A549 (cell line): ENCODE measurements at regions not wholly inside any gene's neighbourhood (a gene's known extent, or its start where the extent isn't known, plus 50 kb on each side); places are given as distances from the start of the nearest gene placed in this dataset.

Experiments used
- CBX8 ChIP-seq: fragments of 200-600 bp; sonication (generic); IDR thresholded peaks from 2 replicates; pipeline ENCODE4 v1.6.1; 2016
- CEBPB ChIP-seq, 2 experiments: fragments of >200 bp in 1 of 2; sonication (Bioruptor Twin) in 1 of 2; formaldehyde crosslinking in 1 of 2; IDR thresholded peaks; 2 replicates each; pipeline ENCODE4 v1.6.1; 2012 to 2016
- NPAS2 ChIP-seq: fragments of 250-450 bp; sonication (Bioruptor Pico); IDR thresholded peaks from 2 replicates; pipeline ENCODE4 v1.8.0; 2022; ENCODE audit warnings: mild to moderate bottlenecking, moderate library complexity, borderline replicate concordance
- NR3C1 ChIP-seq: fragments of >200 bp; sonication (Bioruptor Twin); formaldehyde crosslinking; IDR thresholded peaks from 3 replicates; pipeline ENCODE4 v1.6.1; 2017
- RCOR1 ChIP-seq: fragments of 150-350 bp; IDR thresholded peaks from 2 replicates; pipeline ENCODE4 v1.6.1; 2014; ENCODE audit warnings: antibody characterized with exemption, low read length, low read depth
- SMC3 ChIP-seq: fragments of >200 bp; sonication (Bioruptor Twin); formaldehyde crosslinking; IDR thresholded peaks from 3 replicates; pipeline ENCODE4 v1.6.1; 2018; ENCODE audit warnings: inconsistent platforms
- TF ChIP-seq, protein P1 (sequence below): fragments of >200 bp; sonication (Bioruptor Twin); formaldehyde crosslinking; IDR thresholded peaks from 3 replicates; pipeline ENCODE4 v1.5.1; 2016
- TF ChIP-seq, protein P2 (sequence below): fragments of 150-350 bp; IDR thresholded peaks from 2 replicates; pipeline ENCODE4 v1.6.1; 2014; ENCODE audit warnings: low read depth, mild to moderate bottlenecking, low read length
- TF ChIP-seq, protein P3 (sequence below): IDR thresholded peaks from 2 replicates; pipeline ENCODE4 v1.6.1; 2012
- TF ChIP-seq, protein P4 (sequence below): fragments of 200-600 bp; sonication (generic); IDR thresholded peaks from 2 replicates; pipeline ENCODE4 v1.6.1; 2016; ENCODE audit warnings: antibody characterized with exemption, mild to moderate bottlenecking, moderate library complexity

DNA sequence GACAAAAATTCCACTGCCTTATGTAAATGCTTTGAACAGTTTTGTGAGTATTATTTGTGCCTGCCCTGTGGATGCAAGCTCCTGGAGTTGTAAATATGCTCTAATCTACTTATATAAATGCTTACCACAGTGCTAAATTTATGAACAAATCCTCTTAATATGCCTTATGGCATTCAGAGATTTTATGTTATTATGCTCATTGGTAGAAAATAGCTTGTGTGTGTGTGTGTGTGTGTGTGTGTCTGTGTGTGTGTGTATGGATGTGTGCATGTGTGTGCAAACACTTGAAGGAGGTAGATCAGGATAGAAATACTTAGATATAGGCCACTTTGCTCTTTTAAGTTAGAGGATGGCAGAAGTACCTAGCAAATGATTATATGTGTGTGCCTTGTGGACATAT lies 253.9 kb downstream of the TAF11L14 start:
- TF ChIP-seq, protein P1, sequence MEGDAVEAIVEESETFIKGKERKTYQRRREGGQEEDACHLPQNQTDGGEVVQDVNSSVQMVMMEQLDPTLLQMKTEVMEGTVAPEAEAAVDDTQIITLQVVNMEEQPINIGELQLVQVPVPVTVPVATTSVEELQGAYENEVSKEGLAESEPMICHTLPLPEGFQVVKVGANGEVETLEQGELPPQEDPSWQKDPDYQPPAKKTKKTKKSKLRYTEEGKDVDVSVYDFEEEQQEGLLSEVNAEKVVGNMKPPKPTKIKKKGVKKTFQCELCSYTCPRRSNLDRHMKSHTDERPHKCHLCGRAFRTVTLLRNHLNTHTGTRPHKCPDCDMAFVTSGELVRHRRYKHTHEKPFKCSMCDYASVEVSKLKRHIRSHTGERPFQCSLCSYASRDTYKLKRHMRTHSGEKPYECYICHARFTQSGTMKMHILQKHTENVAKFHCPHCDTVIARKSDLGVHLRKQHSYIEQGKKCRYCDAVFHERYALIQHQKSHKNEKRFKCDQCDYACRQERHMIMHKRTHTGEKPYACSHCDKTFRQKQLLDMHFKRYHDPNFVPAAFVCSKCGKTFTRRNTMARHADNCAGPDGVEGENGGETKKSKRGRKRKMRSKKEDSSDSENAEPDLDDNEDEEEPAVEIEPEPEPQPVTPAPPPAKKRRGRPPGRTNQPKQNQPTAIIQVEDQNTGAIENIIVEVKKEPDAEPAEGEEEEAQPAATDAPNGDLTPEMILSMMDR: no peak
- TF ChIP-seq, protein P2, sequence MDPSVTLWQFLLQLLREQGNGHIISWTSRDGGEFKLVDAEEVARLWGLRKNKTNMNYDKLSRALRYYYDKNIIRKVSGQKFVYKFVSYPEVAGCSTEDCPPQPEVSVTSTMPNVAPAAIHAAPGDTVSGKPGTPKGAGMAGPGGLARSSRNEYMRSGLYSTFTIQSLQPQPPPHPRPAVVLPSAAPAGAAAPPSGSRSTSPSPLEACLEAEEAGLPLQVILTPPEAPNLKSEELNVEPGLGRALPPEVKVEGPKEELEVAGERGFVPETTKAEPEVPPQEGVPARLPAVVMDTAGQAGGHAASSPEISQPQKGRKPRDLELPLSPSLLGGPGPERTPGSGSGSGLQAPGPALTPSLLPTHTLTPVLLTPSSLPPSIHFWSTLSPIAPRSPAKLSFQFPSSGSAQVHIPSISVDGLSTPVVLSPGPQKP: no peak
- TF ChIP-seq CBX8 (no peak), NPAS2 (CRISPR knock-in tag) (no peak), NR3C1 (no peak), SMC3 (no peak), RCOR1 (no peak), CEBPB (IDR thresholded peaks at IDR 0.05) (no peak)
- TF ChIP-seq, protein P3, sequence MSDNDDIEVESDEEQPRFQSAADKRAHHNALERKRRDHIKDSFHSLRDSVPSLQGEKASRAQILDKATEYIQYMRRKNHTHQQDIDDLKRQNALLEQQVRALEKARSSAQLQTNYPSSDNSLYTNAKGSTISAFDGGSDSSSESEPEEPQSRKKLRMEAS: no peak
- TF ChIP-seq, protein P4, sequence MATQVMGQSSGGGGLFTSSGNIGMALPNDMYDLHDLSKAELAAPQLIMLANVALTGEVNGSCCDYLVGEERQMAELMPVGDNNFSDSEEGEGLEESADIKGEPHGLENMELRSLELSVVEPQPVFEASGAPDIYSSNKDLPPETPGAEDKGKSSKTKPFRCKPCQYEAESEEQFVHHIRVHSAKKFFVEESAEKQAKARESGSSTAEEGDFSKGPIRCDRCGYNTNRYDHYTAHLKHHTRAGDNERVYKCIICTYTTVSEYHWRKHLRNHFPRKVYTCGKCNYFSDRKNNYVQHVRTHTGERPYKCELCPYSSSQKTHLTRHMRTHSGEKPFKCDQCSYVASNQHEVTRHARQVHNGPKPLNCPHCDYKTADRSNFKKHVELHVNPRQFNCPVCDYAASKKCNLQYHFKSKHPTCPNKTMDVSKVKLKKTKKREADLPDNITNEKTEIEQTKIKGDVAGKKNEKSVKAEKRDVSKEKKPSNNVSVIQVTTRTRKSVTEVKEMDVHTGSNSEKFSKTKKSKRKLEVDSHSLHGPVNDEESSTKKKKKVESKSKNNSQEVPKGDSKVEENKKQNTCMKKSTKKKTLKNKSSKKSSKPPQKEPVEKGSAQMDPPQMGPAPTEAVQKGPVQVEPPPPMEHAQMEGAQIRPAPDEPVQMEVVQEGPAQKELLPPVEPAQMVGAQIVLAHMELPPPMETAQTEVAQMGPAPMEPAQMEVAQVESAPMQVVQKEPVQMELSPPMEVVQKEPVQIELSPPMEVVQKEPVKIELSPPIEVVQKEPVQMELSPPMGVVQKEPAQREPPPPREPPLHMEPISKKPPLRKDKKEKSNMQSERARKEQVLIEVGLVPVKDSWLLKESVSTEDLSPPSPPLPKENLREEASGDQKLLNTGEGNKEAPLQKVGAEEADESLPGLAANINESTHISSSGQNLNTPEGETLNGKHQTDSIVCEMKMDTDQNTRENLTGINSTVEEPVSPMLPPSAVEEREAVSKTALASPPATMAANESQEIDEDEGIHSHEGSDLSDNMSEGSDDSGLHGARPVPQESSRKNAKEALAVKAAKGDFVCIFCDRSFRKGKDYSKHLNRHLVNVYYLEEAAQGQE: no peak
